GM18505 (cell line): ENCODE measurements at regions not wholly inside any gene's neighbourhood (a gene's known extent, or its start where the extent isn't known, plus 50 kb on each side); places are given as distances from the start of the nearest gene placed in this dataset.

Experiments
- ATAC-seq: cut with Tn5 transposase; IDR thresholded peaks from one replicate; pipeline ENCODE4 v1.9.1; 2021; ENCODE audit not compliant: unreplicated experiment
- POLR2A ChIP-seq: IDR thresholded peaks from 4 replicates; pipeline ENCODE4 v1.6.1; 2011; ENCODE audit warnings: borderline replicate concordance; ENCODE audit not compliant: insufficient read depth, insufficient read length; ENCODE audit errors: extremely low read depth

GRCh38 chr6:68342286-68342685 is 292.8 kb upstream of the ADGRB3 start:
- ATAC-seq: no peak
- TF ChIP-seq POLR2A: no peak

DNA sequence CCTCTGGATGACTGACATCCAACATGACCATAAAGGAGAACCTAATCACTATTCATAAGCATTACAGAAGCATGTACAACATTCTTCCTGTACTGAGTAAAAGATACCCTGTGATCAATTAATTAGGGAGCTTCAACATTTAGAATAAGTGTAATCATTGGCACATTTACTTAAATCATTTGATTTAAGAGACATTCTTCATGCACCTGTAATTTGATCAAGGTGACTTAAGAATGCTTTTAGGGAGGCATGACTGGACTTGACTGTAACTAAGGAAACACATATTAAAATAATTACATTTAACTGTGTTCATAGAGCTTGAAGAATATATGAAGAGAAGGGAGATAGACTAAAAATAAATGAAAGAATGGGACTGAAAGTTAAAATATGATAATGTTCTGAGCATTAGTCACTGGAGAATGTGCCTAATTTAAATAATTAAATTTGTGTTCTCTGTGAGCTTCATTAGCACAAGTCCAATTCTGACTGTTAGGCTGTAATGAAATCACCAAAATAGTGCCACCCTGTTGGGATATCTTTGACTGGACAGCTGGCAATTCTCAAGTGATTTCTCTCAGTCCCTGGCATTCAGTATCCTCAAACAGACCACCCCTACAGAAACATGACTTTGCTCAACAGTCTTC is 295.5 kb upstream of the ADGRB3 start:
- no peak for TF ChIP-seq POLR2A
- ATAC-seq: no peak

DNA sequence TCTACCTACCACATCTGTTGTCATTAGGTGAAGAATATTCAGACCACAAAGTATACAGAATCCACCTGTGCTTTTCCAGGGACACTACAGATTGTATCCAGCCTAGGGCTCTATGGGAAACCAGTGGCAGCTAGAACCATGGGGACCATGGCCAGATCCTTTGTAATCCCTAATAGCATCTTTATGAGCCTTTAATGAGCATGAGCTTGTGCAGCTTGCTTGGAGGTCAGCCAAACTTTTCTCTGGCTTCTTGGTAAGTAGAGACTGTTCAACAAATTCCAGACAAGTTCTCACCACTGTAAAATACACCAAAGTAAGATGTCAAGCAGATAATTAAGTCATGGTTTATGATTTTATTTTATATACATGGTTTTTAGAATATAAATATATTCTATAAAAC is 301.6 kb upstream of the ADGRB3 start:
- TF ChIP-seq POLR2A: no peak
- no peak for ATAC-seq

GRCh38 chr6:68328156-68328555 is 306.9 kb upstream of the ADGRB3 start:
- no peak for TF ChIP-seq POLR2A
- ATAC-seq: no peak

GRCh38 chr6:68326762-68327161 is 308.3 kb upstream of the ADGRB3 start:
- no peak for TF ChIP-seq POLR2A

DNA sequence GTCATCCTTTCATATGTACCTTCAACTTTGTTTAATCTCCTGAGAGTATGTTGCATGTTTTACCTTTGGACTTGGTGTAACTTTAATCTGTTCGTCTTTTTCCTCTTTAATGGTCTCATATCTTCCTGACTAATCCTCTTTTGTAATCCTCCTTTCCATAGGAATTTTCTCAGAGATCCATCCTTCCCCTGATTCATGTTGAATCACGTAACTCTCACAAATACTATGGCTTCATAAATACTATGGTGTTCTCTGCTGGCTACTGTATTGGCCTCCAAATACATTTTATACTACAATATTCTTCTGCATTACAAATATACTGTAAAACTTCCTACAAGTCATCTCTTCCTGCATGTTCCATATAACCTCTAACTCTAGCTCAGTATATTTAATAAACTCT is 317.7 kb upstream of the ADGRB3 start:
- no peak for ATAC-seq
- no peak for TF ChIP-seq POLR2A

More at GRCh38 chr6:68326762-68327161, 308.3 kb upstream of the ADGRB3 start:
- ATAC-seq: no peak

DNA sequence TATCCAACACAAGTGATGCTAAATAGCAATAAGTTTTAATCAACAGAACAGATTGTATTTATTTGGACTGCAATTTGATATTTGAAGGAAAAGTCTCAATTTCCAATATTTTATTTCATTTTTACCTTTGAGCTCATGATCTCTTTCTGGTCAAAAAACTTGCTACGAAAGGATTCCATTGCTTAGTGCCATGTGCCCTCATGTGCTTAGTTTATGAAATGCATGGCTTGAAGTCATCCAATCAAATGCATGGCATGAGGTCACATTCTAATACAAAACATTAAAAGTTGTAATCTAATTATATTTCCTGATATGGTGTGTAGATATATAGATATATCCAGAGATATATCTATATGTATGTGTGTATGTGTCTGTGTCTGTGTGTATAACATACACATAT is 321.2 kb upstream of the ADGRB3 start:
- TF ChIP-seq POLR2A: no peak
- ATAC-seq: no peak

GRCh38 chr6:68307301-68307700 is 327.8 kb upstream of the ADGRB3 start:
- no peak for TF ChIP-seq POLR2A
- no peak for ATAC-seq

DNA sequence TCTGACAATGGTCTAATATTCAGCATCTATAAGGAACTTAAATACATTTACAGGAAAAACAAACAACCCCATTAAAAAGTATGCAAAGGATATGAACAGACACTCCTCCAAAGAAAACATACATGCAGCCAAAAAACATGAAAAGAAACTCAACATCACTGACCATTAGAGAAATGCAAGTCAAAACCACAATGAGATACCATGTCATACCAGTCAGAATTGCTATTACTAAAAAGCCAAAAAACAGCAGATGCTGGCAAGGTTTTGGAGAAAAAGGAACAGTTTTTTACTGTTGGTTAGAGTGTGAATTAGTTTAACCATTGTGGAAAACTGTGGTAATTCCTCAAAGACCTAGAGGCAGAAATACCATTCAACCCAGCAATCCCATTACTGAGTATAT is 339.0 kb upstream of the ADGRB3 start:
- no peak for ATAC-seq
- no peak for TF ChIP-seq POLR2A

- no peak for ATAC-seq
- TF ChIP-seq POLR2A: no peak
Observed at GRCh38 chr6:68282646-68283045, 352.4 kb upstream of the ADGRB3 start.

DNA sequence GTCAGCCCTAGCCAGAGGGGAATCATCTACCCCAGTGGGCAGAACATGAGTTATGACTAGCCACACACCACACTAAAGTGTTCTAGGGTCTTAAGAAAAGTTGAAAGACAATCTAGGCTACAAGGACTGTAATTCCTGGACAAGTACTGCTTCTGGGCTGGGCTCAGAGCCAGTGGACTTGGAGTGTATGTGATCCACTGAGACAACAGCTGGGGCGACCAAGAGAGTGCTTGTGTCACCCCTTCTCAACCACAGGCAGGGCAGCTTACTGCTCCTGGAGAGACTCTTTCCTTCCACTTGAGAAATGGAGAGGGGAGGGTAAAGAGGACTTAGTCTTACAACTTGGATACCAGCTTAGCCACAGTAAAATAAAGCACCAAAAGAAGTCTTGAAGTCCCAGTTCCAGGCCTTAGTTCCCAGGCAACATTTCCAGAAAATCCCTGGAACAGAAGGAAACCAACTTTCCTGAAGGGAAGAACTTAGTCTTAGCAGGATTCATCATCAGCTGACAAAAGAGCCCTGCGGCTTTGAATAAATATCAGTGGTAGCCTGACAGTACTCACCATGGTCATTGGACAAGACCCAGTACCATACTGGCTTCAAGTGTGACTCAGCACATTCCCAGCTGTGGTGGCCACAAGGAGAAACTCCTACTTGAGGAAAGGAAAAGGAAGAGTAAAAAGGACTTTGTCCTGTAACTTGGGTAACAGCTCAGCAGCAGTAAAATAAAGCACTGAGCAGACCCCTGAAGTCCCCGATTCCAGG is 355.1 kb upstream of the ADGRB3 start:
- no peak for TF ChIP-seq POLR2A

DNA sequence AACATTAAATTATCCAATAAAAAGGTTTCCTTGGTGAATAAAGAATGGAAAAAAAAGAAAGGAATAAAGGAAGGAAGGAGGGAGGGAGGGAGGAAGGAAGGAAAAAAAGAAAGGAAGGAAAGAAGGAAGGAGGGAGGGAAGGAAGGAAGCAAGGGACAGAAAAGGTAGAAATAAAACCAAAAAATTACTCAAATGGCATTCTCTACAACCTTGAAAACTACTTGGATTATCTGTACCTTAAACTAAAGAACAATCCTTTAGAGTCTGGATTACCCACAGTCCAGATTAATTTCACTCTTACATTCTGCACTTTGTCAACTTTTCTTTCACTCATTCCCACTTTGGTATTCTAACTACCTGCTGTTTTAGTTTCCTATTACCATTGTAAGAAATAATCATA is 361.8 kb upstream of the ADGRB3 start:
- ATAC-seq: no peak
- no peak for TF ChIP-seq POLR2A

More for the DNA sequence above, 355.1 kb upstream of the ADGRB3 start:
- no peak for ATAC-seq

DNA sequence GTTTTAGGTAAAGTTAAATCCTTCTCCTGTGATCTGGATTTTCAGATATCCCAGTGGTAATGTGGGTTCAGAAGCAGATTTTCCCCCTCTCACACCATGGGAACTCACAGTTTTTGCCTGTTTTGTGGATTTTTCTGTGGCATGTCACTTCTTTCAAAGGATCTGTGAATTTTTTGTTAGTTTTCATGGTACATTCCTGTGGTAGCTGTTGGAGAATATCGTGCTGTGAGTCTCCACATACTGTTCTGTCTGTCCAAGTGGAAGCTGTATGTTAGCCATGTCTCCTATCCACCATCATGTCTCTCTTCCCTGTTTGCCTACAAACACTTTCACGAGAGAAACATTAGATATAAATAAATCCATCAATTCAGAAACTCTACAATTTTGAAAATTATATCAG is 378.7 kb upstream of the ADGRB3 start:
- TF ChIP-seq POLR2A: no peak
- no peak for ATAC-seq

GRCh38 chr6:68252632-68253031 is 382.4 kb upstream of the ADGRB3 start:
- ATAC-seq: peak; percentile 87
- no peak for TF ChIP-seq POLR2A
